ENCODE measurements at regions not wholly inside any gene's neighbourhood (a gene's known extent, or its start where the extent isn't known, plus 50 kb on each side); places are given as distances from the start of the nearest gene placed in this dataset.

GRCh38 chr14:53523226-53523625, 370.1 kb upstream of the DDHD1 start:
- Mint-ChIP-seq H3K36me3 (ENCODE audit: low read depth) (no peaks in the 10 kb centered on the region), H3K27me3 (no peaks in the 10 kb centered on the region), H3K9me3 (peaks cover 11% of the 10 kb centered on the region), H3K4me3 (no peak overlapping the region), H3K4me1 (ENCODE audit: low read depth) (no peaks in the 10 kb centered on the region), H3K27ac (no peak overlapping the region)

GRCh38 chr14:53520078-53520928, 367.2 kb upstream of the DDHD1 start:
- no peak overlapping the region for H3K27ac Mint-ChIP-seq

GRCh38 chr14:53519137-53519536, 366.0 kb upstream of the DDHD1 start:
- Mint-ChIP-seq H3K4me3 (no peak overlapping the region), H3K36me3 (ENCODE audit: low read depth) (no peaks in the 10 kb centered on the region), H3K9me3 (peaks cover 11% of the 10 kb centered on the region), H3K27me3 (no peaks in the 10 kb centered on the region), H3K27ac (no peak overlapping the region), H3K4me1 (ENCODE audit: low read depth) (no peaks in the 10 kb centered on the region)

More at GRCh38 chr14:53520078-53520928, 367.2 kb upstream of the DDHD1 start:
- H3K36me3 Mint-ChIP-seq (ENCODE audit: low read depth): no peaks in the 10 kb centered on the region
- H3K4me1 Mint-ChIP-seq (ENCODE audit: low read depth): no peaks in the 10 kb centered on the region
- no peaks in the 10 kb centered on the region for H3K27me3 Mint-ChIP-seq
- peaks cover 11% of the 10 kb centered on the region for H3K9me3 Mint-ChIP-seq
- H3K4me3 Mint-ChIP-seq: no peak overlapping the region

GRCh38 chr14:53517270-53517960, 364.3 kb upstream of the DDHD1 start:
- H3K4me3 Mint-ChIP-seq: no peak overlapping the region
- H3K4me1 Mint-ChIP-seq (ENCODE audit: low read depth): no peaks in the 10 kb centered on the region
- no peak overlapping the region for H3K27ac Mint-ChIP-seq
- no peaks in the 10 kb centered on the region for H3K36me3 Mint-ChIP-seq (ENCODE audit: low read depth)
- H3K27me3 Mint-ChIP-seq: no peaks in the 10 kb centered on the region
- H3K9me3 Mint-ChIP-seq: peaks cover 12% of the 10 kb centered on the region

- H3K27ac Mint-ChIP-seq: no peak overlapping the region
- no peaks in the 10 kb centered on the region for H3K27me3 Mint-ChIP-seq
- H3K4me3 Mint-ChIP-seq: no peak overlapping the region
- H3K4me1 Mint-ChIP-seq (ENCODE audit: low read depth): no peaks in the 10 kb centered on the region
- H3K36me3 Mint-ChIP-seq (ENCODE audit: low read depth): no peaks in the 10 kb centered on the region
- H3K9me3 Mint-ChIP-seq: peaks cover 6% of the 10 kb centered on the region
Observed at GRCh38 chr14:53516261-53516774, 363.2 kb upstream of the DDHD1 start.

- Mint-ChIP-seq H3K36me3 (ENCODE audit: low read depth) (no peaks in the 10 kb centered on the region), H3K4me3 (no peak overlapping the region), H3K27me3 (no peaks in the 10 kb centered on the region), H3K27ac (no peak overlapping the region), H3K9me3 (peaks cover 4% of the 10 kb centered on the region), H3K4me1 (ENCODE audit: low read depth) (no peaks in the 10 kb centered on the region)
Observed at GRCh38 chr14:53515276-53515675, 362.2 kb upstream of the DDHD1 start.

- peaks cover 4% of the 10 kb centered on the region for H3K9me3 Mint-ChIP-seq
- H3K36me3 Mint-ChIP-seq (ENCODE audit: low read depth): no peaks in the 10 kb centered on the region
- H3K4me1 Mint-ChIP-seq (ENCODE audit: low read depth): no peaks in the 10 kb centered on the region
- H3K27ac Mint-ChIP-seq: no peak overlapping the region
- H3K4me3 Mint-ChIP-seq: no peak overlapping the region
- H3K27me3 Mint-ChIP-seq: no peaks in the 10 kb centered on the region
Observed at GRCh38 chr14:53514197-53514596, 361.1 kb upstream of the DDHD1 start.

GRCh38 chr14:53510281-53510912, 357.3 kb upstream of the DDHD1 start:
- Mint-ChIP-seq H3K4me3 (no peak overlapping the region), H3K4me1 (ENCODE audit: low read depth) (no peaks in the 10 kb centered on the region), H3K27ac (no peak overlapping the region), H3K27me3 (no peaks in the 10 kb centered on the region), H3K9me3 (peaks cover 13% of the 10 kb centered on the region), H3K36me3 (ENCODE audit: low read depth) (no peaks in the 10 kb centered on the region)

- H3K36me3 Mint-ChIP-seq (ENCODE audit: low read depth): no peaks in the 10 kb centered on the region
- H3K4me1 Mint-ChIP-seq (ENCODE audit: low read depth): no peaks in the 10 kb centered on the region
- peaks cover 17% of the 10 kb centered on the region for H3K9me3 Mint-ChIP-seq
- no peak overlapping the region for H3K4me3 Mint-ChIP-seq
- no peaks in the 10 kb centered on the region for H3K27me3 Mint-ChIP-seq
- no peak overlapping the region for H3K27ac Mint-ChIP-seq
Observed at GRCh38 chr14:53509276-53510244, 356.4 kb upstream of the DDHD1 start.

- Mint-ChIP-seq H3K9me3 (peaks cover 30% of the 10 kb centered on the region), H3K36me3 (ENCODE audit: low read depth) (no peaks in the 10 kb centered on the region), H3K27me3 (no peaks in the 10 kb centered on the region), H3K4me3 (no peak overlapping the region), H3K4me1 (ENCODE audit: low read depth) (no peaks in the 10 kb centered on the region), H3K27ac (no peak overlapping the region)
Observed at GRCh38 chr14:53501361-53502211, 348.5 kb upstream of the DDHD1 start.

GRCh38 chr14:53500191-53500590, 347.1 kb upstream of the DDHD1 start:
- no peaks in the 10 kb centered on the region for H3K36me3 Mint-ChIP-seq (ENCODE audit: low read depth)
- H3K4me3 Mint-ChIP-seq: no peak overlapping the region
- H3K27me3 Mint-ChIP-seq: no peaks in the 10 kb centered on the region
- no peaks in the 10 kb centered on the region for H3K4me1 Mint-ChIP-seq (ENCODE audit: low read depth)
- H3K9me3 Mint-ChIP-seq: peaks cover 24% of the 10 kb centered on the region
- no peak overlapping the region for H3K27ac Mint-ChIP-seq

GRCh38 chr14:53496668-53497067, 343.5 kb upstream of the DDHD1 start:
- H3K9me3 Mint-ChIP-seq: peaks cover 4% of the 10 kb centered on the region
- no peak overlapping the region for H3K27ac Mint-ChIP-seq
- H3K4me1 Mint-ChIP-seq (ENCODE audit: low read depth): no peaks in the 10 kb centered on the region
- no peak overlapping the region for H3K4me3 Mint-ChIP-seq
- no peaks in the 10 kb centered on the region for H3K27me3 Mint-ChIP-seq
- H3K36me3 Mint-ChIP-seq (ENCODE audit: low read depth): no peaks in the 10 kb centered on the region

- no peaks in the 10 kb centered on the region for H3K27me3 Mint-ChIP-seq
- no peak overlapping the region for H3K27ac Mint-ChIP-seq
- H3K4me1 Mint-ChIP-seq (ENCODE audit: low read depth): no peaks in the 10 kb centered on the region
- no peak overlapping the region for H3K4me3 Mint-ChIP-seq
- no peaks in the 10 kb centered on the region for H3K36me3 Mint-ChIP-seq (ENCODE audit: low read depth)
- H3K9me3 Mint-ChIP-seq: peaks cover 4% of the 10 kb centered on the region
Observed at GRCh38 chr14:53495846-53496343, 342.8 kb upstream of the DDHD1 start.

Data from stimulated activated naive CD8-positive, alpha-beta T cell treated with anti-CD3 and anti-CD28 coated beads, Interleukin-15, Interleukin-2, amounts not matched to agents 100 ng/mL and 50 ng/mL, for 24 hours (primary cell).